GM12878 (cell line): ENCODE measurements at regions not wholly inside any gene's neighbourhood (a gene's known extent, or its start where the extent isn't known, plus 50 kb on each side); places are given as distances from the start of the nearest gene placed in this dataset.

Experiments
- ATAC-seq: fragments of 200-7000 bp; cut with Tn5 transposase; 3 replicates; pipeline ENCODE4 v1.9.1; 2020; ENCODE audit warnings: mild to moderate bottlenecking, moderate library complexity
- BruUV-seq: library from RNA; stranded (reverse); fragments of 400-500 nt; replicated peaks from 2 replicates; lab custom pipeline; 2021; lab: Mats Ljungman, UMichigan
- CTCF ChIA-PET: fragments of 300-600 bp; sonication (Branson Sonifier 250); formaldehyde crosslinking; extraction: SDS; loops from one replicate; lab custom pipeline; 2021; ENCODE audit warnings: inconsistent platforms; lab: Yijun Ruan, JAX
- POLR2A ChIA-PET: fragments of 350-600 bp; formaldehyde crosslinking; extraction: SDS; loops from one replicate; lab custom pipeline; 2021; ENCODE audit warnings: inconsistent platforms; lab: Charles Lee
- RAD21 ChIA-PET: fragments of 300-600 bp; sonication (Branson Sonifier 250); formaldehyde crosslinking; loops from one replicate; lab custom pipeline; 2023; ENCODE audit warnings: antibody characterized with exemption; ENCODE audit not compliant: unreplicated experiment; lab: Charles Lee
- SMC1A ChIA-PET: fragments of 300-600 bp; sonication (Branson Sonifier 250); formaldehyde crosslinking; loops from one replicate; lab custom pipeline; 2023; ENCODE audit not compliant: unreplicated experiment, uncharacterized antibody; lab: Charles Lee
- DNase-seq: peaks from one replicate; pipeline ENCODE4 v3.0.0-alpha.2; 2011; ENCODE audit warnings: low read depth, low spot score
- FAIRE-seq: peaks from 3 replicates; lab custom pipeline; 2011; peaks lifted over from hg19 to GRCh38; lab: Jason Lieb, UNC
- H2AFZ ChIP-seq: 2 replicates; pipeline ENCODE4 v1.6.0; 2011; ENCODE audit warnings: low read depth, low read length, control low read depth; ENCODE audit not compliant: control insufficient read depth
- H3K27ac ChIP-seq: 2 replicates; pipeline ENCODE4 v1.5.1; 2011; ENCODE audit warnings: control low read depth; ENCODE audit not compliant: control insufficient read depth, insufficient read depth
- H3K27me3 ChIP-seq, 2 experiments: replicated peaks in 1 of 2; 2 replicates each; pipeline versions ENCODE4 v1.6.0 to v1.6.1; 2011; ENCODE audit warnings: low read length in 1 of 2; ENCODE audit not compliant: control insufficient read depth in 2 of 2, insufficient read depth in 2 of 2
- H3K36me3 ChIP-seq, 2 experiments: 2 replicates each; pipeline ENCODE4 v1.5.1; 2011; ENCODE audit warnings: low read length in 1 of 2; ENCODE audit not compliant: control insufficient read depth in 2 of 2, insufficient read depth in 2 of 2
- H3K4me1 ChIP-seq: 2 replicates; pipeline ENCODE4 v1.6.1; 2011; ENCODE audit warnings: mild to moderate bottlenecking, low read length, moderate library complexity, mixed read lengths; ENCODE audit not compliant: control insufficient read depth, insufficient read depth
- H3K4me2 ChIP-seq: 2 replicates; pipeline ENCODE4 v1.6.0; 2011; ENCODE audit warnings: control low read depth; ENCODE audit not compliant: control insufficient read depth, insufficient read depth
- H3K4me3 ChIP-seq: fragments of 200-600 bp; sonication (generic); 2 replicates; pipeline ENCODE4 v1.5.1; 2016
- H3K79me2 ChIP-seq: 2 replicates; pipeline ENCODE4 v1.6.0; 2011; ENCODE audit warnings: low read length; ENCODE audit not compliant: control insufficient read depth, insufficient read depth
- H3K9ac ChIP-seq: 2 replicates; pipeline ENCODE4 v1.8.0; 2011; ENCODE audit warnings: low read length, control low read depth, mixed read lengths; ENCODE audit not compliant: control insufficient read depth, insufficient read depth
- H3K9me3 ChIP-seq: replicated peaks from 3 replicates; pipeline ENCODE4 v1.5.1; 2011; ENCODE audit warnings: mild to moderate bottlenecking, low read length; ENCODE audit not compliant: control insufficient read depth, insufficient read depth
- H4K20me1 ChIP-seq: 2 replicates; pipeline ENCODE4 v1.6.0; 2011; ENCODE audit not compliant: control insufficient read depth, insufficient read depth
- ATF7 ChIP-seq: fragments of 450-650 bp; IDR thresholded peaks from 2 replicates; pipeline ENCODE4 v1.6.1; 2016; ENCODE audit warnings: low read depth, mild to moderate bottlenecking
- CEBPB ChIP-seq, 2 experiments: fragments of 150-350 bp in 1 of 2; IDR thresholded peaks; 2 replicates each; pipeline ENCODE4 v1.6.1; 2012 to 2014; ENCODE audit warnings: low read depth in 2 of 2, low read length in 2 of 2, borderline replicate concordance in 1 of 2, inconsistent platforms in 1 of 2
- CREM ChIP-seq: IDR thresholded peaks from 2 replicates; pipeline ENCODE4 v1.6.1; 2014; ENCODE audit warnings: antibody characterized with exemption, low read depth
- DPF2 ChIP-seq: fragments of 450-650 bp; IDR thresholded peaks from 2 replicates; pipeline ENCODE4 v1.6.1; 2017; ENCODE audit warnings: mild to moderate bottlenecking
- EED ChIP-seq: sonication (generic); IDR thresholded peaks from 2 replicates; pipeline ENCODE4 v1.6.1; 2016; ENCODE audit warnings: antibody characterized with exemption, low read depth
- EGR1 ChIP-seq, 2 experiments: IDR thresholded peaks; 1 replicate in 1 of 2; 2 replicates in 1 of 2; pipeline ENCODE4 v1.6.1; 2011 to 2012; ENCODE audit warnings: low read depth in 2 of 2, low read length in 2 of 2, borderline replicate concordance in 1 of 2, mild to moderate bottlenecking in 1 of 2, moderate library complexity in 1 of 2
- KAT2A ChIP-seq: conservative IDR thresholded peaks from 2 replicates; pipeline ENCODE4 v1.6.1; 2011; ENCODE audit warnings: low read depth, low read length; ENCODE audit not compliant: control insufficient read depth
- MTA2 ChIP-seq: fragments of 450-650 bp; IDR thresholded peaks from 2 replicates; pipeline ENCODE4 v1.6.1; 2016; ENCODE audit warnings: low read depth, mild to moderate bottlenecking, moderate library complexity
- PML ChIP-seq: IDR thresholded peaks from 2 replicates; pipeline ENCODE4 v1.6.1; 2012; ENCODE audit warnings: low read length, inconsistent platforms
- SIX5 ChIP-seq: IDR thresholded peaks from 2 replicates; pipeline ENCODE4 v1.6.1; 2011; ENCODE audit warnings: mild to moderate bottlenecking, low read depth, low read length, moderate library complexity; ENCODE audit not compliant: severe bottlenecking
- TAF1 ChIP-seq: IDR thresholded peaks from 2 replicates; pipeline ENCODE4 v1.6.1; 2011; ENCODE audit warnings: mild to moderate bottlenecking, low read depth, low read length, borderline replicate concordance
- TBL1XR1 ChIP-seq: IDR thresholded peaks from 2 replicates; pipeline ENCODE4 v1.6.1; 2012; ENCODE audit warnings: low read depth, low read length, improper control_type of control experiment
- USF1 ChIP-seq: IDR thresholded peaks from 2 replicates; pipeline ENCODE4 v1.6.1; 2011; ENCODE audit warnings: borderline replicate concordance, low read depth, mild to moderate bottlenecking, moderate library complexity, mixed read lengths, low read length; ENCODE audit not compliant: insufficient read depth; ENCODE audit errors: extremely low read length
- WGBS: methylation state at CpG from one replicate; pipeline ENCODE4 v1.1.6; 2016; ENCODE audit warnings: low lambda C conversion rate; ENCODE audit not compliant: insufficient replicate concordance, insufficient coverage; ENCODE audit errors: missing lambda C conversion rate; 5-methylcytosine and 5-hydroxymethylcytosine counted together
- in situ Hi-C: fragments of 300-500 bp; cut with MboI; formaldehyde crosslinking; loops from 9 replicates; pipeline ENCODE4 v1.14.3; 2018; ENCODE audit warnings: mixed read lengths
- intact Hi-C: fragments of 100-400 bp; cut with micrococcal nuclease; formaldehyde crosslinking; loops from one replicate; pipeline ENCODE4 v1.14.2; 2022; ENCODE audit not compliant: unreplicated experiment
- TF ChIP-seq, protein P1 (sequence below): fragments of 450-650 bp; IDR thresholded peaks from 2 replicates; pipeline ENCODE4 v1.6.1; 2018; ENCODE audit warnings: borderline replicate concordance, mild to moderate bottlenecking; ENCODE audit not compliant: partially characterized antibody
- TF ChIP-seq, protein P2 (sequence below): IDR thresholded peaks from 2 replicates; pipeline ENCODE4 v1.6.1; 2012; ENCODE audit warnings: mild to moderate bottlenecking, low read depth, low read length
- TF ChIP-seq, protein P3 (sequence below): fragments of 450-650 bp; IDR thresholded peaks from 2 replicates; pipeline ENCODE4 v1.6.1; 2017; ENCODE audit warnings: mild to moderate bottlenecking

DNA sequence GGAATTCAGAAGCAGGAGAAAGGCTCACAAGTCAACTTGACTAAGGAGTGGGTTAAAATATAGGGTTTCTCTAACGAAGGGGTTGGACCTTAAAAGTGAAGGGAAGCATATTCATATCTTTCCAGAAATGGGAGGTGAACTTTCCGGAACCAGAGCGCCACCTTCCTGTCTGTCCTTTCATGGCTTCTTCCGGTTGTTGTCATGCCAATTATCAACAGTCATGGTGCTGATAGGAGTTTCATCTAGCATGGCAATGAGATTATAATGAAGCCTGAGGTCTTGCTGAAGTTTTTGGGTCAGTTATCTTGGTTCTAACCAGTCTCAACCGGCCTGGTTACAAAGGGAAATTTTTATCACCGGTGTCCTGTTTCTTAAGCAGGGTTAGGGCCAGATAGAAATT, 162.9 kb upstream of the NBEA start:
- 33% methylated on average over 6 of the region's 6 CpGs for whole genome bisulfite sequencing
- TF ChIP-seq TBL1XR1 (no peak), EGR1 (IDR thresholded peaks at IDR 0.05; ENCODE audit: borderline replicate concordance in 1 of 2, low read depth in 2 of 2, low read length in 2 of 2) (no peak), PML (no peak), KAT2A (no peak), CREM (no peak), CEBPB (IDR thresholded peaks at IDR 0.05; ENCODE audit: borderline replicate concordance in 1 of 2, low read depth in 2 of 2, low read length in 2 of 2) (no peak), SIX5 (no peak), EED (no peak), MTA2 (no peak), DPF2 (no peak), USF1 (no peak), TAF1 (no peak), ATF7 (no peak)
- TF ChIP-seq, protein P1, sequence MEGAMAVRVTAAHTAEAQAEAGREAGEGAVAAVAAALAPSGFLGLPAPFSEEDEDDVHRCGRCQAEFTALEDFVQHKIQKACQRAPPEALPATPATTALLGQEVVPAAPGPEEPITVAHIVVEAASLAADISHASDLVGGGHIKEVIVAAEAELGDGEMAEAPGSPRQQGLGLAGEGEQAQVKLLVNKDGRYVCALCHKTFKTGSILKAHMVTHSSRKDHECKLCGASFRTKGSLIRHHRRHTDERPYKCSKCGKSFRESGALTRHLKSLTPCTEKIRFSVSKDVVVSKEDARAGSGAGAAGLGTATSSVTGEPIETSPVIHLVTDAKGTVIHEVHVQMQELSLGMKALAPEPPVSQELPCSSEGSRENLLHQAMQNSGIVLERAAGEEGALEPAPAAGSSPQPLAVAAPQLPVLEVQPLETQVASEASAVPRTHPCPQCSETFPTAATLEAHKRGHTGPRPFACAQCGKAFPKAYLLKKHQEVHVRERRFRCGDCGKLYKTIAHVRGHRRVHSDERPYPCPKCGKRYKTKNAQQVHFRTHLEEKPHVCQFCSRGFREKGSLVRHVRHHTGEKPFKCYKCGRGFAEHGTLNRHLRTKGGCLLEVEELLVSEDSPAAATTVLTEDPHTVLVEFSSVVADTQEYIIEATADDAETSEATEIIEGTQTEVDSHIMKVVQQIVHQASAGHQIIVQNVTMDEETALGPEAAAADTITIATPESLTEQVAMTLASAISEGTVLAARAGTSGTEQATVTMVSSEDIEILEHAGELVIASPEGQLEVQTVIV: no peak
- TF ChIP-seq, protein P2, sequence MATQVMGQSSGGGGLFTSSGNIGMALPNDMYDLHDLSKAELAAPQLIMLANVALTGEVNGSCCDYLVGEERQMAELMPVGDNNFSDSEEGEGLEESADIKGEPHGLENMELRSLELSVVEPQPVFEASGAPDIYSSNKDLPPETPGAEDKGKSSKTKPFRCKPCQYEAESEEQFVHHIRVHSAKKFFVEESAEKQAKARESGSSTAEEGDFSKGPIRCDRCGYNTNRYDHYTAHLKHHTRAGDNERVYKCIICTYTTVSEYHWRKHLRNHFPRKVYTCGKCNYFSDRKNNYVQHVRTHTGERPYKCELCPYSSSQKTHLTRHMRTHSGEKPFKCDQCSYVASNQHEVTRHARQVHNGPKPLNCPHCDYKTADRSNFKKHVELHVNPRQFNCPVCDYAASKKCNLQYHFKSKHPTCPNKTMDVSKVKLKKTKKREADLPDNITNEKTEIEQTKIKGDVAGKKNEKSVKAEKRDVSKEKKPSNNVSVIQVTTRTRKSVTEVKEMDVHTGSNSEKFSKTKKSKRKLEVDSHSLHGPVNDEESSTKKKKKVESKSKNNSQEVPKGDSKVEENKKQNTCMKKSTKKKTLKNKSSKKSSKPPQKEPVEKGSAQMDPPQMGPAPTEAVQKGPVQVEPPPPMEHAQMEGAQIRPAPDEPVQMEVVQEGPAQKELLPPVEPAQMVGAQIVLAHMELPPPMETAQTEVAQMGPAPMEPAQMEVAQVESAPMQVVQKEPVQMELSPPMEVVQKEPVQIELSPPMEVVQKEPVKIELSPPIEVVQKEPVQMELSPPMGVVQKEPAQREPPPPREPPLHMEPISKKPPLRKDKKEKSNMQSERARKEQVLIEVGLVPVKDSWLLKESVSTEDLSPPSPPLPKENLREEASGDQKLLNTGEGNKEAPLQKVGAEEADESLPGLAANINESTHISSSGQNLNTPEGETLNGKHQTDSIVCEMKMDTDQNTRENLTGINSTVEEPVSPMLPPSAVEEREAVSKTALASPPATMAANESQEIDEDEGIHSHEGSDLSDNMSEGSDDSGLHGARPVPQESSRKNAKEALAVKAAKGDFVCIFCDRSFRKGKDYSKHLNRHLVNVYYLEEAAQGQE: no peak
- TF ChIP-seq, protein P3, sequence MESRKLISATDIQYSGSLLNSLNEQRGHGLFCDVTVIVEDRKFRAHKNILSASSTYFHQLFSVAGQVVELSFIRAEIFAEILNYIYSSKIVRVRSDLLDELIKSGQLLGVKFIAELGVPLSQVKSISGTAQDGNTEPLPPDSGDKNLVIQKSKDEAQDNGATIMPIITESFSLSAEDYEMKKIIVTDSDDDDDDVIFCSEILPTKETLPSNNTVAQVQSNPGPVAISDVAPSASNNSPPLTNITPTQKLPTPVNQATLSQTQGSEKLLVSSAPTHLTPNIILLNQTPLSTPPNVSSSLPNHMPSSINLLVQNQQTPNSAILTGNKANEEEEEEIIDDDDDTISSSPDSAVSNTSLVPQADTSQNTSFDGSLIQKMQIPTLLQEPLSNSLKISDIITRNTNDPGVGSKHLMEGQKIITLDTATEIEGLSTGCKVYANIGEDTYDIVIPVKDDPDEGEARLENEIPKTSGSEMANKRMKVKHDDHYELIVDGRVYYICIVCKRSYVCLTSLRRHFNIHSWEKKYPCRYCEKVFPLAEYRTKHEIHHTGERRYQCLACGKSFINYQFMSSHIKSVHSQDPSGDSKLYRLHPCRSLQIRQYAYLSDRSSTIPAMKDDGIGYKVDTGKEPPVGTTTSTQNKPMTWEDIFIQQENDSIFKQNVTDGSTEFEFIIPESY: no peak

More for the DNA sequence above, 162.9 kb upstream of the NBEA start:
- Histone ChIP-seq H3K4me1 (no peaks in the 10 kb centered on the region), H3K9ac (no peak overlapping the region), H3K79me2 (no peaks in the 10 kb centered on the region), H3K27me3 (no peaks in the 10 kb centered on the region), H3K9me3 (no peaks in the 10 kb centered on the region), H3K4me3 (no peak overlapping the region), H3K4me2 (no peak overlapping the region), H2AFZ (no peak overlapping the region), H4K20me1 (no peaks in the 10 kb centered on the region), H3K36me3 (no peaks in the 10 kb centered on the region), H3K27ac (no peak overlapping the region)
- no TSS peak for BruUV-seq
- intact Hi-C loops: no loop called here
- CTCF ChIA-PET: no interaction called here
- no peak for FAIRE-seq
- SMC1A ChIA-PET: no interaction called here
- DNase-seq: no peak
- in situ Hi-C loops: loop anchor here (5.0 kb wide), 1 partner anchor 52 kb away; no protein-coding TSS in a partner anchor
- POLR2A ChIA-PET: no interaction called here
- RAD21 ChIA-PET: no interaction called here
- no peak for ATAC-seq
